SK-N-SH (cell line): ENCODE measurements at regions not wholly inside any gene's neighbourhood (a gene's known extent, or its start where the extent isn't known, plus 50 kb on each side); places are given as distances from the start of the nearest gene placed in this dataset.

Source experiments
- CTCF ChIA-PET: fragments of 300-600, 350-600 bp; formaldehyde crosslinking; extraction: SDS; loops from one replicate; lab custom pipeline; 2021; lab: Yijun Ruan, JAX
- POLR2A ChIA-PET: fragments of 350-600 bp; sonication (Branson Sonifier 250); formaldehyde crosslinking; extraction: SDS; loops from one replicate; lab custom pipeline; 2020; ENCODE audit warnings: antibody characterized with exemption, inconsistent platforms; lab: Yijun Ruan, JAX
- DNase-seq: peaks from one replicate; pipeline ENCODE4 v3.0.0; 2012
- H2AFZ ChIP-seq: fragments of 200-600 bp; sonication (generic); 2 replicates; pipeline ENCODE4 v1.8.1; 2016; ENCODE audit warnings: antibody characterized with exemption, mild to moderate bottlenecking, low read depth
- H3F3A ChIP-seq: fragments of 200-600 bp; sonication (generic); replicated peaks from 2 replicates; pipeline ENCODE3; 2016; ENCODE audit warnings: antibody characterized with exemption, mild to moderate bottlenecking; ENCODE audit not compliant: insufficient read depth
- H3K27ac ChIP-seq, 2 experiments: fragments of 200-500 bp in 1 of 2; fragments of 200-600 bp in 1 of 2; sonication (Bioruptor generic) in 1 of 2; sonication (generic), shearing (Covaris generic) in 1 of 2; 2 replicates each; pipeline versions ENCODE4 v1.5.1 to v1.6.1; 2014 to 2016; ENCODE audit warnings: low read depth in 2 of 2, inconsistent platforms in 1 of 2, low read length in 1 of 2, mild to moderate bottlenecking in 1 of 2, mixed read lengths in 1 of 2
- H3K27me3 ChIP-seq: fragments of 200-600 bp; sonication (generic), shearing (Covaris generic); 2 replicates; pipeline ENCODE4 v1.6.1; 2016; ENCODE audit warnings: mixed run types; ENCODE audit not compliant: insufficient read depth
- H3K36me3 ChIP-seq, 2 experiments: fragments of 200-500 bp in 1 of 2; fragments of 200-600 bp in 1 of 2; sonication (Bioruptor generic) in 1 of 2; sonication (generic) in 1 of 2; replicated peaks in 1 of 2; 2 replicates each; pipeline versions ENCODE3 to v1.5.1; 2014 to 2016; ENCODE audit warnings: low read length in 1 of 2, mild to moderate bottlenecking in 1 of 2; ENCODE audit not compliant: insufficient read depth in 2 of 2, control insufficient read depth in 1 of 2
- H3K4me1 ChIP-seq, 2 experiments: fragments of 200-500 bp in 1 of 2; fragments of 200-600 bp in 1 of 2; sonication (Bioruptor generic) in 1 of 2; sonication (generic), shearing (Covaris generic) in 1 of 2; 2 replicates each; pipeline versions ENCODE4 v1.5.1 to v1.6.1; 2014 to 2016; ENCODE audit warnings: low read depth in 1 of 2, low read length in 1 of 2, mixed run types in 1 of 2; ENCODE audit not compliant: insufficient read depth in 2 of 2, control insufficient read depth in 1 of 2
- H3K4me2 ChIP-seq: fragments of 200-600 bp; sonication (generic), shearing (Covaris generic); 2 replicates; pipeline ENCODE4 v1.6.1; 2017; ENCODE audit warnings: mixed run types
- H3K4me3 ChIP-seq, 2 experiments: fragments of 200-500 bp in 1 of 2; fragments of 200-600 bp in 1 of 2; sonication (Bioruptor generic) in 1 of 2; sonication (generic), shearing (Covaris generic) in 1 of 2; 2 replicates each; pipeline versions ENCODE4 v1.5.1 to v1.8.1; 2014 to 2016; ENCODE audit warnings: low read depth in 2 of 2, inconsistent platforms in 1 of 2, low read length in 1 of 2, mild to moderate bottlenecking in 1 of 2, mixed read lengths in 1 of 2, moderate library complexity in 1 of 2
- H3K79me2 ChIP-seq: fragments of 200-600 bp; sonication (generic); 2 replicates; pipeline ENCODE4 v1.8.1; 2017; ENCODE audit warnings: mild to moderate bottlenecking; ENCODE audit not compliant: insufficient read depth
- H3K9ac ChIP-seq: fragments of 200-600 bp; sonication (generic); 2 replicates; pipeline ENCODE4 v1.6.1; 2017; ENCODE audit warnings: mixed run types
- H3K9me2 ChIP-seq: fragments of 200-600 bp; sonication (generic); 2 replicates; pipeline ENCODE4 v1.6.1; 2017; ENCODE audit warnings: mixed run types
- H3K9me3 ChIP-seq: fragments of 200-600 bp; sonication (generic); 2 replicates; pipeline ENCODE4 v1.6.1; 2017; ENCODE audit warnings: mixed run types, mild to moderate bottlenecking, moderate library complexity
- H4K20me1 ChIP-seq: fragments of 200-600 bp; sonication (generic); 2 replicates; pipeline ENCODE4 v1.6.1; 2017; ENCODE audit warnings: mild to moderate bottlenecking, mixed run types; ENCODE audit not compliant: insufficient read depth
- CTCF ChIP-seq: fragments of 200-600 bp; sonication (generic); IDR thresholded peaks from 2 replicates; pipeline ENCODE4 v1.6.1; 2017; ENCODE audit warnings: antibody characterized with exemption, mild to moderate bottlenecking, moderate library complexity
- EP300 ChIP-seq, 2 experiments: IDR thresholded peaks; 2 replicates each; pipeline versions ENCODE4 v1.4.0 to v1.6.1; 2012; ENCODE audit warnings: borderline replicate concordance in 1 of 2, low read depth in 1 of 2, low read length in 1 of 2
- EZH2phosphoT487 ChIP-seq: fragments of 200-600 bp; sonication (generic); IDR thresholded peaks from 2 replicates; pipeline ENCODE4 v1.6.1; 2017; ENCODE audit warnings: low read depth, mixed run types, mild to moderate bottlenecking, antibody characterized with exemption, moderate library complexity, borderline replicate concordance
- FOXJ3 ChIP-seq: sonication (generic); formaldehyde crosslinking; IDR thresholded peaks from 2 replicates; pipeline ENCODE4 v1.5.1; 2020; ENCODE audit warnings: mild to moderate bottlenecking, missing genetic modification reagents
- GABPA ChIP-seq: IDR thresholded peaks from 2 replicates; pipeline ENCODE4 v1.4.0; 2012; ENCODE audit warnings: low read depth, mild to moderate bottlenecking
- IRF3 ChIP-seq: fragments of 150-350 bp; IDR thresholded peaks from 2 replicates; pipeline ENCODE4 v1.6.1; 2016; ENCODE audit warnings: mild to moderate bottlenecking, low read depth, low read length
- MXI1 ChIP-seq: IDR thresholded peaks from 2 replicates; pipeline ENCODE4 v1.6.1; 2012; ENCODE audit warnings: mild to moderate bottlenecking, low read depth, low read length, improper control_type of control experiment
- NFIC ChIP-seq: IDR thresholded peaks from 2 replicates; pipeline ENCODE4 v1.4.0; 2012; ENCODE audit warnings: borderline replicate concordance
- NRF1 ChIP-seq: IDR thresholded peaks from 2 replicates; pipeline ENCODE4 v1.6.1; 2012; ENCODE audit warnings: low read depth, mild to moderate bottlenecking, low read length
- RCOR1 ChIP-seq: fragments of 150-350 bp; IDR thresholded peaks from 2 replicates; pipeline ENCODE4 v1.6.1; 2017; ENCODE audit warnings: antibody characterized with exemption, low read length
- RFX5 ChIP-seq: IDR thresholded peaks from 2 replicates; pipeline ENCODE4 v1.6.1; 2012; ENCODE audit warnings: mild to moderate bottlenecking, improper control_type of control experiment, low read length
- SIN3A ChIP-seq: IDR thresholded peaks from 2 replicates; pipeline ENCODE4 v1.6.1; 2012; ENCODE audit warnings: low read depth, mild to moderate bottlenecking, low read length, moderate library complexity, borderline replicate concordance
- SMC3 ChIP-seq: IDR thresholded peaks from 2 replicates; pipeline ENCODE4 v1.6.1; 2012; ENCODE audit warnings: low read depth, low read length, improper control_type of control experiment
- TCF12 ChIP-seq: IDR thresholded peaks from 2 replicates; pipeline ENCODE4 v1.4.0; 2012
- YY1 ChIP-seq: IDR thresholded peaks from 2 replicates; pipeline ENCODE4 v1.4.0; 2012; ENCODE audit warnings: low read depth, mild to moderate bottlenecking
- ZBTB33 ChIP-seq: IDR thresholded peaks from 2 replicates; pipeline ENCODE4 v1.4.0; 2012; ENCODE audit warnings: low read depth, borderline replicate concordance
- WGBS: methylation state at CpG from one replicate; pipeline ENCODE4 v1.1.6; 2017; ENCODE audit warnings: low lambda C conversion rate; 5-methylcytosine and 5-hydroxymethylcytosine counted together
- TF ChIP-seq, protein P1 (sequence below): fragments of 150-350 bp; IDR thresholded peaks from 2 replicates; pipeline ENCODE4 v1.6.1; 2017; ENCODE audit warnings: antibody characterized with exemption, low read length, low read depth, borderline replicate concordance
- TF ChIP-seq, protein P2 (sequence below): IDR thresholded peaks from 2 replicates; pipeline ENCODE4 v1.4.0; 2012; ENCODE audit warnings: low read depth

- TF ChIP-seq CTCF (no peak), EZH2phosphoT487 (no peak)
Observed at GRCh38 chr13:89951341-89951740, 1396.1 kb upstream of the MIR17HG start (continued).

DNA sequence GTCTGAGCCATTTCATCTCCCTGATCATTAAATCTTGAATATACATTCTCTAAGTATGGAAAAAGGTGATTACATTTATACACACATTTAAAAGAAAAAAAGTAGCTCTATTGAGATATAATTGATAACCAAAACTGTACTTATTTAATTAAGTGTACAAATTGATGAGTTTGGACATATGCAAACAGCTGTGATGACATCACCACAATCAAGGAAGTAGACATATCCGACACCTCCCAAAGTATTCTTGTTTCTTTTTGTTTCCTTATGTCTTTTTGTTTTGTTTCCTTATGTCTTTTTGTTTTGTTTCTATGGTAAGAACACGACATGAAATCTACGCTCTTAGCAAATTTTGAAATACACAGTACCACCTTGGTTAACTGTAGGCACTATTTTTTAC is 1393.9 kb upstream of the MIR17HG start:
- ChIA-PET CTCF (no interaction called here), POLR2A (no interaction called here)
- Histone ChIP-seq H3K4me1 (no peaks in the 10 kb centered on the region), H3K4me2 (no peak overlapping the region), H3K9ac (no peak overlapping the region), H3K9me2 (no peaks in the 10 kb centered on the region), H3K36me3 (no peaks in the 10 kb centered on the region), H3K9me3 (no peaks in the 10 kb centered on the region), H4K20me1 (no peaks in the 10 kb centered on the region), H2AFZ (no peak overlapping the region), H3K79me2 (no peaks in the 10 kb centered on the region), H3F3A (no peaks in the 10 kb centered on the region), H3K4me3 (no peak overlapping the region), H3K27ac (no peak overlapping the region), H3K27me3 (no peaks in the 10 kb centered on the region)
- no peak for TF ChIP-seq YY1
- TF ChIP-seq, protein P1, sequence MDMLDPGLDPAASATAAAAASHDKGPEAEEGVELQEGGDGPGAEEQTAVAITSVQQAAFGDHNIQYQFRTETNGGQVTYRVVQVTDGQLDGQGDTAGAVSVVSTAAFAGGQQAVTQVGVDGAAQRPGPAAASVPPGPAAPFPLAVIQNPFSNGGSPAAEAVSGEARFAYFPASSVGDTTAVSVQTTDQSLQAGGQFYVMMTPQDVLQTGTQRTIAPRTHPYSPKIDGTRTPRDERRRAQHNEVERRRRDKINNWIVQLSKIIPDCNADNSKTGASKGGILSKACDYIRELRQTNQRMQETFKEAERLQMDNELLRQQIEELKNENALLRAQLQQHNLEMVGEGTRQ, result no peak
- no peak for TF ChIP-seq CTCF
- TF ChIP-seq NFIC, result no peak
- no peak for TF ChIP-seq SIN3A
- no peak for TF ChIP-seq MXI1
- TF ChIP-seq IRF3, result no peak
- TF ChIP-seq, protein P2, sequence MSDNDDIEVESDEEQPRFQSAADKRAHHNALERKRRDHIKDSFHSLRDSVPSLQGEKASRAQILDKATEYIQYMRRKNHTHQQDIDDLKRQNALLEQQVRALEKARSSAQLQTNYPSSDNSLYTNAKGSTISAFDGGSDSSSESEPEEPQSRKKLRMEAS, result no peak
- TF ChIP-seq GABPA, result no peak
- no peak for TF ChIP-seq EP300 (IDR thresholded peaks at IDR 0.05; ENCODE audit: borderline replicate concordance in 1 of 2, low read depth in 1 of 2, low read length in 1 of 2)
- no peak for TF ChIP-seq TCF12
- no peak for TF ChIP-seq RCOR1
- TF ChIP-seq FOXJ3 (CRISPR knock-in tag), result no peak
- no peak for TF ChIP-seq NRF1
- TF ChIP-seq SMC3, result no peak
- no peak for TF ChIP-seq RFX5
- TF ChIP-seq ZBTB33, result no peak
- DNase-seq, result no peak
- 58% methylated on average over 3 of the region's 3 CpGs for WGBS
